ENCODE measurements at regions not wholly inside any gene's neighbourhood (a gene's known extent, or its start where the extent isn't known, plus 50 kb on each side); places are given as distances from the start of the nearest gene placed in this dataset.

GRCh38 chr4:110781944-110782343, 159.1 kb upstream of the PITX2 start:
- no peak overlapping the region for H3K18ac ChIP-seq (ENCODE audit: low read depth, low read length)
- H3K9me3 ChIP-seq (ENCODE audit: control insufficient read depth, insufficient read depth, low read length), result no peaks in the 10 kb centered on the region
- no peaks in the 10 kb centered on the region for H3K27me3 ChIP-seq (ENCODE audit: control insufficient read depth, insufficient read depth, low read length)
- H4K20me1 ChIP-seq (ENCODE audit: insufficient read depth, low read length), result no peaks in the 10 kb centered on the region
- in situ Hi-C loops (cut with MboI; ENCODE audit: low sequenced_read_pairs) (no loop called here), intact Hi-C loops (cut with micrococcal nuclease) (no loop called here), dilution Hi-C loops (cut with HindIII; ENCODE audit: low sequenced_read_pairs, unreplicated experiment) (no loop called here)
- no peak overlapping the region for H2BK20ac ChIP-seq (ENCODE audit: low read depth, low read length)
- ChIA-PET POLR2A (ENCODE audit: unreplicated experiment) (no interaction called here), CTCF (no interaction called here)
- no peak overlapping the region for H3K14ac ChIP-seq (replicated peaks; ENCODE audit: low read depth, low read length)
- H3K4me3 ChIP-seq (ENCODE audit: insufficient read depth, low read depth, low read length), result no peak overlapping the region
- DNase-seq (no peak), ATAC-seq (ENCODE audit: low read depth) (no peak)
- TF ChIP-seq SMC3 (IDR thresholded peaks at IDR 0.05; ENCODE audit: low read depth, low read length) (no peak), RFX5 (IDR thresholded peaks at IDR 0.05; ENCODE audit: low read depth, low read length) (no peak), FOS (IDR thresholded peaks at IDR 0.05; ENCODE audit: low read depth, low read length) (no peak), MAZ (IDR thresholded peaks at IDR 0.05; ENCODE audit: borderline replicate concordance, low read depth, low read length) (no peak), CTCF (conservative IDR thresholded peaks at IDR 0.05; ENCODE audit: low read depth, low read length) (no peak)
- no TSS peak for BruUV-seq (replicated peaks)
- H4K91ac ChIP-seq (ENCODE audit: insufficient read depth, low read depth, low read length), result no peak overlapping the region
- no peak overlapping the region for H3K4me2 ChIP-seq (ENCODE audit: low read depth, low read length)
- no peak overlapping the region for H3K27ac ChIP-seq (ENCODE audit: insufficient read depth, low read length)
- H2AFZ ChIP-seq (replicated peaks; ENCODE audit: low read length, poor library complexity), result no peak overlapping the region
- no CpG with 5 or more reads among the region's 4 CpGs for WGBS, 2 experiments (ENCODE audit: extremely low coverage in 2 of 2, insufficient read length in 1 of 2)
- no peak overlapping the region for H2BK120ac ChIP-seq (ENCODE audit: low read depth, low read length)
- H3K4me1 ChIP-seq (ENCODE audit: control insufficient read depth, insufficient read depth, low read length), result no peaks in the 10 kb centered on the region
- no peaks in the 10 kb centered on the region for H3K9me1 ChIP-seq (ENCODE audit: insufficient read depth, low read length)
- no peak overlapping the region for H4K8ac ChIP-seq (ENCODE audit: low read depth in 2 of 2, low read length in 2 of 2)
- H2AK5ac ChIP-seq (ENCODE audit: low read depth, low read length), result no peak overlapping the region
- H2AK9ac ChIP-seq (replicated peaks; ENCODE audit: low read depth, low read length, poor library complexity), result no peak overlapping the region
- no peak overlapping the region for H3K56ac ChIP-seq (ENCODE audit: extremely low read depth, insufficient read depth, low read length)
- no peak overlapping the region for H3K4ac ChIP-seq (ENCODE audit: low read depth, low read length)
- H4K5ac ChIP-seq (ENCODE audit: low read depth, low read length), result no peak overlapping the region
- no peak overlapping the region for H2BK15ac ChIP-seq (ENCODE audit: low read depth, low read length)
- no peak overlapping the region for H3K23ac ChIP-seq (ENCODE audit: low read depth, low read length)
- no peak overlapping the region for H3K9ac ChIP-seq (ENCODE audit: low read depth, low read length)
- no peaks in the 10 kb centered on the region for H3K79me1 ChIP-seq (ENCODE audit: low read depth in 1 of 2, low read length in 2 of 2)
- no peak overlapping the region for H2BK5ac ChIP-seq (ENCODE audit: low read depth, low read length, poor library complexity, severe bottlenecking)
- H3K36me3 ChIP-seq (ENCODE audit: control insufficient read depth, insufficient read depth, low read length), result no peaks in the 10 kb centered on the region

All from IMR-90 (cell line).